K562 (cell line): ENCODE measurements at regions not wholly inside any gene's neighbourhood (a gene's known extent, or its start where the extent isn't known, plus 50 kb on each side); places are given as distances from the start of the nearest gene placed in this dataset.
A peak's percentile ranks its signal among the peaks of the same experiment; 100 is the strongest.

Source experiments
- ATAC-seq: fragments of 200-7000 bp; cut with Tn5 transposase; 3 replicates; pipeline ENCODE4 v1.9.1; 2020; ENCODE audit warnings: moderate library complexity
- BruUV-seq: library from RNA; stranded (reverse); fragments of 400-500 nt; replicated peaks from 2 replicates; lab custom pipeline; 2021; lab: Mats Ljungman, UMichigan
- CTCF ChIA-PET: fragments of 300-600 bp; formaldehyde crosslinking; extraction: SDS; loops from one replicate; lab custom pipeline; 2021; ENCODE audit warnings: low intra/inter-chr PET ratio; lab: Yijun Ruan, JAX
- POLR2A ChIA-PET: fragments of 300-600, 350-650 bp; sonication (Branson Sonifier 250); formaldehyde crosslinking; extraction: SDS; loops from one replicate; lab custom pipeline; 2021; ENCODE audit warnings: antibody characterized with exemption, inconsistent platforms; lab: Yijun Ruan, JAX
- DNase-seq, 4 experiments: peaks; one replicate each; pipeline versions ENCODE4 v3.0.0 to v3.0.0-alpha.2; 2011 to 2018; ENCODE audit warnings: low spot score in 3 of 4, mixed read lengths in 3 of 4; ENCODE audit errors: extremely low read depth in 1 of 4
- FAIRE-seq: peaks from 2 replicates; lab custom pipeline; 2011; peaks lifted over from hg19 to GRCh38; lab: Jason Lieb, UNC
- H2AFZ ChIP-seq: 2 replicates; pipeline ENCODE4 v1.6.0; 2011; ENCODE audit warnings: low read depth, low read length, control low read depth, inconsistent platforms
- H3K27ac ChIP-seq: fragments of 200-600 bp; 3 replicates; pipeline ENCODE4 v1.8.0; 2011; ENCODE audit warnings: low read depth, mild to moderate bottlenecking, control low read depth, inconsistent platforms, low read length, moderate library complexity, mixed read lengths; ENCODE audit errors: extremely low read depth
- H3K27me3 ChIP-seq, 2 experiments: fragments of 300-600 bp in 1 of 2; 2 replicates in 1 of 2; 3 replicates in 1 of 2; pipeline versions ENCODE4 v1.6.0 to v1.8.0; 2011; ENCODE audit warnings: inconsistent platforms in 2 of 2, low read length in 2 of 2, mild to moderate bottlenecking in 1 of 2, mixed read lengths in 1 of 2, moderate library complexity in 1 of 2; ENCODE audit not compliant: control insufficient read depth in 2 of 2, insufficient read depth in 2 of 2
- H3K36me3 ChIP-seq: fragments of 300-600 bp; 3 replicates; pipeline ENCODE4 v1.8.0; 2011; ENCODE audit warnings: mild to moderate bottlenecking, low read length, inconsistent platforms; ENCODE audit not compliant: control insufficient read depth, insufficient read depth
- H3K4me1 ChIP-seq, 2 experiments: fragments of 200-600 bp in 1 of 2; replicated peaks in 1 of 2; 2 replicates in 1 of 2; 3 replicates in 1 of 2; pipeline versions ENCODE4 v1.5.1 to v1.8.0; 2011; ENCODE audit warnings: inconsistent platforms in 2 of 2, low read length in 2 of 2, mild to moderate bottlenecking in 1 of 2, mixed read lengths in 1 of 2, moderate library complexity in 1 of 2; ENCODE audit not compliant: control insufficient read depth in 2 of 2, insufficient read depth in 2 of 2
- H3K4me2 ChIP-seq: 2 replicates; pipeline ENCODE4 v1.6.1; 2011; ENCODE audit warnings: low read length, control low read depth, inconsistent platforms, mixed read lengths; ENCODE audit not compliant: insufficient read depth
- H3K4me3 ChIP-seq: fragments of 200-600 bp; sonication (generic), shearing (Covaris generic); 2 replicates; pipeline ENCODE4 v1.5.1; 2016; ENCODE audit warnings: control low read depth, inconsistent platforms
- H3K79me2 ChIP-seq: fragments of 200-600 bp; 3 replicates; pipeline ENCODE4 v1.8.0; 2011; ENCODE audit warnings: low read length, inconsistent platforms; ENCODE audit not compliant: control insufficient read depth, insufficient read depth
- H3K9ac ChIP-seq, 2 experiments: 2 replicates each; pipeline versions ENCODE4 v1.6.0 to v1.6.1; 2011; ENCODE audit warnings: low read depth in 2 of 2, low read length in 2 of 2, control low read depth in 1 of 2, inconsistent platforms in 1 of 2, mild to moderate bottlenecking in 1 of 2, mixed read lengths in 1 of 2; ENCODE audit not compliant: insufficient read depth in 1 of 2
- H3K9me1 ChIP-seq: one replicate; pipeline ENCODE4 v1.6.0; 2011; ENCODE audit warnings: inconsistent platforms, mild to moderate bottlenecking, low read length, moderate library complexity; ENCODE audit not compliant: control insufficient read depth, insufficient read depth
- H3K9me3 ChIP-seq: replicated peaks from 2 replicates; pipeline ENCODE4 v1.5.1; 2011; ENCODE audit warnings: low read depth, low read length, inconsistent platforms; ENCODE audit not compliant: control insufficient read depth, insufficient read depth
- H4K20me1 ChIP-seq: replicated peaks from 2 replicates; pipeline ENCODE4 v1.6.1; 2011; ENCODE audit warnings: low read length, inconsistent platforms, mixed read lengths; ENCODE audit not compliant: control insufficient read depth, insufficient read depth
- CEBPG ChIP-seq, 3 experiments: fragments of 200-800 bp in 1 of 3; sonication (Bioruptor generic) in 1 of 3; sonication (generic) in 1 of 3; formaldehyde crosslinking in 1 of 3; IDR thresholded peaks in 2 of 3; conservative IDR thresholded peaks in 1 of 3; 2 replicates each; pipeline versions ENCODE4 v1.6.1 to v1.8.0; 2016 to 2022; ENCODE audit warnings: missing compliant biosample characterization in 2 of 3, missing genetic modification characterization in 2 of 3, mild to moderate bottlenecking in 1 of 3, missing genetic modification reagents in 1 of 3
- ESRRA ChIP-seq: fragments of 450-650 bp; IDR thresholded peaks from 2 replicates; pipeline ENCODE4 v1.6.1; 2014; ENCODE audit warnings: low read depth, mild to moderate bottlenecking, moderate library complexity, borderline replicate concordance
- ZNF134 ChIP-seq: fragments of 250-450 bp; sonication (Bioruptor Pico); conservative IDR thresholded peaks from 2 replicates; pipeline ENCODE4 v1.4.0; 2020
- WGBS: fragments of 100-300 bp; shearing (Covaris generic); methylation state at CpG from one replicate; pipeline ENCODE4 v1.1.6; 2016; ENCODE audit warnings: low coverage, mixed read lengths; ENCODE audit not compliant: insufficient coverage; ENCODE audit errors: missing lambda C conversion rate; 5-methylcytosine and 5-hydroxymethylcytosine counted together
- in situ Hi-C: fragments of 300-500 bp; cut with MboI; formaldehyde crosslinking; loops from 4 replicates; pipeline ENCODE4 v1.15.0; 2018; ENCODE audit warnings: inconsistent platforms, mixed read lengths
- intact Hi-C: fragments of 100-400 bp; cut with micrococcal nuclease; formaldehyde crosslinking; loops from 2 replicates; pipeline ENCODE4 v1.14.2; 2022
- TF ChIP-seq, protein P1 (sequence below), 2 experiments: IDR thresholded peaks in 1 of 2; conservative IDR thresholded peaks in 1 of 2; 2 replicates each; pipeline ENCODE4 v1.6.1; 2016; ENCODE audit warnings: low read depth in 2 of 2, mild to moderate bottlenecking in 1 of 2, missing compliant biosample characterization in 1 of 2, missing genetic modification characterization in 1 of 2, moderate library complexity in 1 of 2
- TF ChIP-seq, protein P2 (sequence below): IDR thresholded peaks from 2 replicates; pipeline ENCODE4 v1.6.1; 2011; ENCODE audit warnings: borderline replicate concordance, low read depth, mild to moderate bottlenecking, moderate library complexity, low read length; ENCODE audit not compliant: insufficient read depth, poor library complexity, severe bottlenecking

DNA sequence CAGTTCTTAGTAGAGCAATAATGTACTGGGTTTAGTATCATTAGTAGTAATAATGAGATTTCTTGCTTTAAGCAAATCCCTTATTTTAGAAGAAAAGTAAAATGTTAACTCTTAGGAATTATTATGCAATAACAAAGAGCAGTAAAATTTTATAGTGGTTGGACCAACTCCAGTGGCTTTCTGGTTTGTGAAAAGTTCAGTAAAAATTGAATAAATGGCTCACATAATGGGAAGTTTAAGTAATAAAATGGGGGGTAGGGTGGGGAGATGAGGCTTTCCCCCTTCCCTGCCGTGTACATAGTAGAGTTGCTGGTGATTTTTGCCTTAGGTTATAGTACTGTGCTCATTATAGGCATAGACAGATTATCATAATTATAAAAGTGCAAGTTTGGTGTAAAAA is 250.5 kb upstream of the ATP2B1 start:
- no peaks in the 10 kb centered on the region for H3K27me3 ChIP-seq
- no peaks in the 10 kb centered on the region for H4K20me1 ChIP-seq
- H3K9me3 ChIP-seq = no peaks in the 10 kb centered on the region
- 0% methylated on average over 1 of the region's 1 CpG for WGBS
- ATAC-seq (no peak), FAIRE-seq (no peak), DNase-seq (no peak)
- POLR2A ChIA-PET = no interaction called here
- CTCF ChIA-PET = no interaction called here
- in situ Hi-C loops (no loop called here), intact Hi-C loops (no loop called here)
- no peak overlapping the region for H3K4me2 ChIP-seq
- H3K36me3 ChIP-seq = no peaks in the 10 kb centered on the region
- H3K27ac ChIP-seq = no peak overlapping the region
- H3K4me1 ChIP-seq = no peaks in the 10 kb centered on the region
- no TSS peak for BruUV-seq
- no peak overlapping the region for H3K9ac ChIP-seq
- no peak overlapping the region for H3K4me3 ChIP-seq
- H3K79me2 ChIP-seq = no peaks in the 10 kb centered on the region
- H2AFZ ChIP-seq = no peak overlapping the region
- H3K9me1 ChIP-seq = no peaks in the 10 kb centered on the region
- TF ChIP-seq, protein P1, sequence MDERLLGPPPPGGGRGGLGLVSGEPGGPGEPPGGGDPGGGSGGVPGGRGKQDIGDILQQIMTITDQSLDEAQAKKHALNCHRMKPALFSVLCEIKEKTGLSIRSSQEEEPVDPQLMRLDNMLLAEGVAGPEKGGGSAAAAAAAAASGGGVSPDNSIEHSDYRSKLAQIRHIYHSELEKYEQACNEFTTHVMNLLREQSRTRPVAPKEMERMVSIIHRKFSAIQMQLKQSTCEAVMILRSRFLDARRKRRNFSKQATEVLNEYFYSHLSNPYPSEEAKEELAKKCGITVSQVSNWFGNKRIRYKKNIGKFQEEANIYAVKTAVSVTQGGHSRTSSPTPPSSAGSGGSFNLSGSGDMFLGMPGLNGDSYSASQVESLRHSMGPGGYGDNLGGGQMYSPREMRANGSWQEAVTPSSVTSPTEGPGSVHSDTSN (CRISPR knock-in tag; IDR thresholded peaks at IDR 0.05; ENCODE audit: low read depth) = no peak
- TF ChIP-seq, protein P1 (tag; conservative IDR thresholded peaks at IDR 0.05; ENCODE audit: low read depth) = no peak
- TF ChIP-seq ZNF134 (no peak), CEBPG (CRISPR knock-in tag; IDR thresholded peaks at IDR 0.05) (no peak), CEBPG (tag; conservative IDR thresholded peaks at IDR 0.05 in 1 of 2, IDR thresholded peaks at IDR 0.05 in 1 of 2) (peak in 1 of 2 experiments; percentile 75; a peak in 2 of 4 replicates), ESRRA (no peak)
- TF ChIP-seq, protein P2, sequence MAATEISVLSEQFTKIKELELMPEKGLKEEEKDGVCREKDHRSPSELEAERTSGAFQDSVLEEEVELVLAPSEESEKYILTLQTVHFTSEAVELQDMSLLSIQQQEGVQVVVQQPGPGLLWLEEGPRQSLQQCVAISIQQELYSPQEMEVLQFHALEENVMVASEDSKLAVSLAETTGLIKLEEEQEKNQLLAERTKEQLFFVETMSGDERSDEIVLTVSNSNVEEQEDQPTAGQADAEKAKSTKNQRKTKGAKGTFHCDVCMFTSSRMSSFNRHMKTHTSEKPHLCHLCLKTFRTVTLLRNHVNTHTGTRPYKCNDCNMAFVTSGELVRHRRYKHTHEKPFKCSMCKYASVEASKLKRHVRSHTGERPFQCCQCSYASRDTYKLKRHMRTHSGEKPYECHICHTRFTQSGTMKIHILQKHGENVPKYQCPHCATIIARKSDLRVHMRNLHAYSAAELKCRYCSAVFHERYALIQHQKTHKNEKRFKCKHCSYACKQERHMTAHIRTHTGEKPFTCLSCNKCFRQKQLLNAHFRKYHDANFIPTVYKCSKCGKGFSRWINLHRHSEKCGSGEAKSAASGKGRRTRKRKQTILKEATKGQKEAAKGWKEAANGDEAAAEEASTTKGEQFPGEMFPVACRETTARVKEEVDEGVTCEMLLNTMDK = no peak
